ENCODE measurements at regions not wholly inside any gene's neighbourhood (a gene's known extent, or its start where the extent isn't known, plus 50 kb on each side); places are given as distances from the start of the nearest gene placed in this dataset.

DNA sequence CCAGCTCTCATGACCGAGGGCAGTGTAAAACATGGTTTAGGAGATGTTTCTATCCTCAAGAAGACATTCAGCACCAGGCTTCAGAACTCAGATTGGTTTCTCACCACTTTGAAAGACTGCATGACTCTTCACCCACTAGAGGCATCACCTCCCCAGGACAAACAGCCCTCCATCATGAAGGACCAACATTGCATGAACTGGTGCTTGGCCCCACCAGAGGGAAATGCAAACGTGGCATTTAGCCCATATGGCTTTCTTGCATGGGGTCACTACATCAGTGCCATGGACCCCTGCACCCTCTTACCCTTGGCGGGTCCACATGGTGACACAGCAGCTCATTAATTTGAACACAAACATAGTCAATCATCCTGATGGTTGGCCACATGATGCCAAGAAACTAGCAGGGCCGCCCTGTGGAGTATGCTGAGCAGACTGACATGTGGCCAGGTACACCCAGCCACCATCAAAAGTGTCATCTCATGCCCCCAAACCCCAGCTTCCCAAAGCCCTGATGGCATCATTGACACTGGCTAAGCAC is 129.5 kb upstream of the FSTL4 start:
- TF ChIP-seq POLR2A (IDR thresholded peaks at IDR 0.05): no peak
- TF ChIP-seq, protein P1, sequence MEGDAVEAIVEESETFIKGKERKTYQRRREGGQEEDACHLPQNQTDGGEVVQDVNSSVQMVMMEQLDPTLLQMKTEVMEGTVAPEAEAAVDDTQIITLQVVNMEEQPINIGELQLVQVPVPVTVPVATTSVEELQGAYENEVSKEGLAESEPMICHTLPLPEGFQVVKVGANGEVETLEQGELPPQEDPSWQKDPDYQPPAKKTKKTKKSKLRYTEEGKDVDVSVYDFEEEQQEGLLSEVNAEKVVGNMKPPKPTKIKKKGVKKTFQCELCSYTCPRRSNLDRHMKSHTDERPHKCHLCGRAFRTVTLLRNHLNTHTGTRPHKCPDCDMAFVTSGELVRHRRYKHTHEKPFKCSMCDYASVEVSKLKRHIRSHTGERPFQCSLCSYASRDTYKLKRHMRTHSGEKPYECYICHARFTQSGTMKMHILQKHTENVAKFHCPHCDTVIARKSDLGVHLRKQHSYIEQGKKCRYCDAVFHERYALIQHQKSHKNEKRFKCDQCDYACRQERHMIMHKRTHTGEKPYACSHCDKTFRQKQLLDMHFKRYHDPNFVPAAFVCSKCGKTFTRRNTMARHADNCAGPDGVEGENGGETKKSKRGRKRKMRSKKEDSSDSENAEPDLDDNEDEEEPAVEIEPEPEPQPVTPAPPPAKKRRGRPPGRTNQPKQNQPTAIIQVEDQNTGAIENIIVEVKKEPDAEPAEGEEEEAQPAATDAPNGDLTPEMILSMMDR (IDR thresholded peaks at IDR 0.05): no peak

Data from testis (tissue), 2 donors.